ENCODE measurements at regions not wholly inside any gene's neighbourhood (a gene's known extent, or its start where the extent isn't known, plus 50 kb on each side); places are given as distances from the start of the nearest gene placed in this dataset.

DNA sequence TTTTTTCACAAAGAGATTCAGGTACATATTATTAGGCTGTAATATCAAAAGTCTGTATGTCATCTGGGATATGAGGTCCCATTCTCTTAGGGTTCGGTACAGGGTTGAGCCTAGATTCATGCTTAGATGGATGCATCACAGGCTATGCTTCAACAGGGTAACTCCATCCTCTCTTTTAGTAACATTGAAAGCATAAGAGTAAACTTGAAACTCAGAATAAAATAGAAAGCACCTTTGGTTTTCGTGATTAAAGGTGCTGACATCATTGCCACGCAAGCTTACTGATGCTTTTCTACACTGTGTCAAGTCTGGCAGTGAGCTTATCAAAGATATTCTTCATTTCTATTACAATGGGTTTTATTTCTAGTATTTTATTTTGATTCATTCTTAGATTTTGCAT, 419.1 kb upstream of the DSEL start:
- H3K4me2 ChIP-seq (ENCODE audit: low read length): no peak overlapping the region
- no peaks in the 10 kb centered on the region for H3K9me2 ChIP-seq (replicated peaks; ENCODE audit: control insufficient read depth, low read length)
- no peaks in the 10 kb centered on the region for H3F3A ChIP-seq (ENCODE audit: control insufficient read depth, insufficient read depth)
- H3K27me3 ChIP-seq (ENCODE audit: control insufficient read depth, low read length): no peaks in the 10 kb centered on the region
- no peak for TF ChIP-seq EZH2phosphoT487 (IDR thresholded peaks at IDR 0.05; ENCODE audit: borderline replicate concordance, low read length)
- TF ChIP-seq, protein P1, sequence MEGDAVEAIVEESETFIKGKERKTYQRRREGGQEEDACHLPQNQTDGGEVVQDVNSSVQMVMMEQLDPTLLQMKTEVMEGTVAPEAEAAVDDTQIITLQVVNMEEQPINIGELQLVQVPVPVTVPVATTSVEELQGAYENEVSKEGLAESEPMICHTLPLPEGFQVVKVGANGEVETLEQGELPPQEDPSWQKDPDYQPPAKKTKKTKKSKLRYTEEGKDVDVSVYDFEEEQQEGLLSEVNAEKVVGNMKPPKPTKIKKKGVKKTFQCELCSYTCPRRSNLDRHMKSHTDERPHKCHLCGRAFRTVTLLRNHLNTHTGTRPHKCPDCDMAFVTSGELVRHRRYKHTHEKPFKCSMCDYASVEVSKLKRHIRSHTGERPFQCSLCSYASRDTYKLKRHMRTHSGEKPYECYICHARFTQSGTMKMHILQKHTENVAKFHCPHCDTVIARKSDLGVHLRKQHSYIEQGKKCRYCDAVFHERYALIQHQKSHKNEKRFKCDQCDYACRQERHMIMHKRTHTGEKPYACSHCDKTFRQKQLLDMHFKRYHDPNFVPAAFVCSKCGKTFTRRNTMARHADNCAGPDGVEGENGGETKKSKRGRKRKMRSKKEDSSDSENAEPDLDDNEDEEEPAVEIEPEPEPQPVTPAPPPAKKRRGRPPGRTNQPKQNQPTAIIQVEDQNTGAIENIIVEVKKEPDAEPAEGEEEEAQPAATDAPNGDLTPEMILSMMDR (IDR thresholded peaks at IDR 0.05; ENCODE audit: low read depth, low read length, poor library complexity, severe bottlenecking): no peak
- H3K36me3 ChIP-seq (ENCODE audit: control insufficient read depth, low read length): no peaks in the 10 kb centered on the region
- no peak overlapping the region for H3K27ac ChIP-seq (ENCODE audit: low read depth, low read length)
- H3K9me3 ChIP-seq (ENCODE audit: control insufficient read depth, insufficient read depth, low read length): no peaks in the 10 kb centered on the region
- H4K20me1 ChIP-seq (ENCODE audit: control insufficient read depth, insufficient read depth, low read depth, low read length): no peaks in the 10 kb centered on the region
- no peaks in the 10 kb centered on the region for H3K4me1 ChIP-seq (ENCODE audit: control insufficient read depth, low read length)
- H3K79me2 ChIP-seq (ENCODE audit: control insufficient read depth, low read length): no peaks in the 10 kb centered on the region
- H3K4me3 ChIP-seq (ENCODE audit: low read length): no peak overlapping the region

DNA sequence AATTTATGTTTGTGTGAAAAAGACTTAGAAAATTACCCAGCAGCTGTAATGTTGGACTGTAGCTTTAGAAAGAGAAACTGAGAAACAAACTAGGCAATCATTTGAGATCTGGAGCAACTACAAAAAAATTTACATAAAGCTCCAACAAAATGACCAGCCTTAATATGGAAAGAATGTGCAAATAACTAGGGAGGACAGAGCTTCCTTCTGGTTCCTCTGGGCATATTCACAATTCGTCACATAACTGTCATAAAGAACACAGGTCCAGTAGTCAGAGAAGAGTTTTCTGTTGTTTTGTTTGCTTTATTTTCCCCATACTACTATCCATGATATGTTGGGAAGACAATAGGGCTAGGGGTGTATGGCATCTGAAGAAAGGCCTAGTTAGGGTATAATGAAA, 416.8 kb upstream of the DSEL start:
- no peak overlapping the region for H3K27ac ChIP-seq (ENCODE audit: low read depth, low read length)
- no peaks in the 10 kb centered on the region for H3F3A ChIP-seq (ENCODE audit: control insufficient read depth, insufficient read depth)
- H3K79me2 ChIP-seq (ENCODE audit: control insufficient read depth, low read length): no peaks in the 10 kb centered on the region
- no peaks in the 10 kb centered on the region for H4K20me1 ChIP-seq (ENCODE audit: control insufficient read depth, insufficient read depth, low read depth, low read length)
- H3K4me2 ChIP-seq (ENCODE audit: low read length): no peak overlapping the region
- no peaks in the 10 kb centered on the region for H3K9me2 ChIP-seq (replicated peaks; ENCODE audit: control insufficient read depth, low read length)
- H3K4me3 ChIP-seq (ENCODE audit: low read length): no peak overlapping the region
- H3K27me3 ChIP-seq (ENCODE audit: control insufficient read depth, low read length): no peaks in the 10 kb centered on the region
- no peaks in the 10 kb centered on the region for H3K36me3 ChIP-seq (ENCODE audit: control insufficient read depth, low read length)
- no peaks in the 10 kb centered on the region for H3K9me3 ChIP-seq (ENCODE audit: control insufficient read depth, insufficient read depth, low read length)
- TF ChIP-seq, protein P1 (IDR thresholded peaks at IDR 0.05; ENCODE audit: low read depth, low read length, poor library complexity, severe bottlenecking): no peak
- TF ChIP-seq EZH2phosphoT487 (IDR thresholded peaks at IDR 0.05; ENCODE audit: borderline replicate concordance, low read length): no peak
- H3K4me1 ChIP-seq (ENCODE audit: control insufficient read depth, low read length): no peaks in the 10 kb centered on the region

DNA sequence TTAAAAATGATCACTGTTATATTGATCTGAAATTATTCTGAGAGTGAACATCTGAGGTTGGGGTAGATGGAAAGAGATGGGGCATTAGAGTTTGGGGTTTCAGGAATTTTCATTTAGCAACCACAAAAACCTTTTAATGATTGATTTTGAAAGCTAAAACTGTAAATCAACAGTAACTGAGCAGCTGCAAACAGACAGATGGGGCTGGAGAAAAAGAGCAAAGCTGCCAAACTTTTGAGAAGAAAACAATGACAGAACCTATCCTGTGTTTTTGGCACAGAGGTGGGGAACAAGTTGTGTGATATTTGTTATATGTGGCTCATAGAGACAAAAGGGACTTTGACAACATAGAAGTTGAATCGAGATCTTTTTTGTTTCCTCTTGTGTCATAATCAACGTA, 415.8 kb upstream of the DSEL start:
- no peak for TF ChIP-seq EZH2phosphoT487 (IDR thresholded peaks at IDR 0.05; ENCODE audit: borderline replicate concordance, low read length)
- TF ChIP-seq, protein P1 (IDR thresholded peaks at IDR 0.05; ENCODE audit: low read depth, low read length, poor library complexity, severe bottlenecking): no peak
- Histone ChIP-seq H3K27ac (ENCODE audit: low read depth, low read length) (no peak overlapping the region), H4K20me1 (ENCODE audit: control insufficient read depth, insufficient read depth, low read depth, low read length) (no peaks in the 10 kb centered on the region), H3K79me2 (ENCODE audit: control insufficient read depth, low read length) (no peaks in the 10 kb centered on the region), H3K36me3 (ENCODE audit: control insufficient read depth, low read length) (no peaks in the 10 kb centered on the region), H3F3A (ENCODE audit: control insufficient read depth, insufficient read depth) (no peaks in the 10 kb centered on the region), H3K9me2 (replicated peaks; ENCODE audit: control insufficient read depth, low read length) (no peaks in the 10 kb centered on the region), H3K4me1 (ENCODE audit: control insufficient read depth, low read length) (no peaks in the 10 kb centered on the region), H3K4me3 (ENCODE audit: low read length) (no peak overlapping the region), H3K27me3 (ENCODE audit: control insufficient read depth, low read length) (no peaks in the 10 kb centered on the region), H3K9me3 (ENCODE audit: control insufficient read depth, insufficient read depth, low read length) (no peaks in the 10 kb centered on the region), H3K4me2 (ENCODE audit: low read length) (no peak overlapping the region)
